GM18907 (cell line): ENCODE measurements at regions not wholly inside any gene's neighbourhood (a gene's known extent, or its start where the extent isn't known, plus 50 kb on each side); places are given as distances from the start of the nearest gene placed in this dataset.
"Not testable (repeated sequence)": the region's sequence is repeated elsewhere in the genome, so short reads cannot be mapped to it uniquely, and the experiment has no call there.

Experiments
- ATAC-seq: cut with Tn5 transposase; IDR thresholded peaks from one replicate; pipeline ENCODE4 v1.9.1; 2021; ENCODE audit warnings: mild to moderate bottlenecking, moderate library complexity; ENCODE audit not compliant: unreplicated experiment

DNA sequence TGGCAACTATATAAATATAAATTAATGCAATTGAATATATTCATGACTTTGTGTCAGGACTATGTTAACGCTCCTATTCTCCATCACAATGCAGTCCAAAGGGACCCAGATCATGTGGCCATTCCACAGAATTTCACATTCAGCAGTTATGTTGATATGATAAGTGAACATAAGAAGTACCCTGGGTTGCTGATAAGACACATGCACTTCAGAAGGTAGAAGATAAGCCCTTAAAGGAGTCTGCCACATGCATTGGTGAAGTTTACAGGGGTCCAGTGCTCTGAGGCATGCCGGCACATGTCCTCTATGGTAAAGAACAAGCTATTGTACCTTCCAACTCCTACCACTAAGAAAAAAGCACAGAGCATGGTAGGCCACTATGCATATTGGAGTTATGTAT lies 76.4 kb downstream of the PHAX start:
- ATAC-seq: no peak

DNA sequence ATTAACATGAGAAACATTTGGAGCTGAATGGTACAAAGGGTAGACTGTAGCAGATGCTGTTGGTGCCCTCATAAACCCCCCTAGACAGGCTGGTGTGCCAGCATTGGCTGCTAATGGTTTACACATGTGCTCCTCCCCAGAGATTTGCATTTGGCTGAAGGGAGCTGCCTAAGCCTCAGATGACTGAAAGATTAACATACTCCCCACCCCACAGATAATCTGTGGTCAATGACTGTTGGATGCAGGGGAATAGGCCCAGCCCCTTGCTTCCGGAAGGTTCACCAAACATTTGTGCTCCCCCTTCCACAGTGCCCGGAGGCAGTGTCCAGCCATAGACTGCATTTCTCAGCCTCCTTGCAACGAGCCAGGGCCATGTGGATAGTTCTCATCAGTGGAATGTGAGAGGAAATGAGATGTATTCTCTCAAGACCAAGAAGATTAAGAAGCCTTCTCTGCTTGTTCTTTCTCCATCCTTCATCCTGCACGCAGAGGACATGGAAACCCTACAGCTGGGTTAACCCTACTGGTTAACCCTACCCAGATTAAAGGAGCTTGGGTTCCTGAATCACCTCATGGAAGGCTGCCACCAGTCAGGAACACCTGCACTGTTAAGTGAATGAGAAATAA lies 79.6 kb downstream of the PHAX start:
- peak; percentile 64 for ATAC-seq

DNA sequence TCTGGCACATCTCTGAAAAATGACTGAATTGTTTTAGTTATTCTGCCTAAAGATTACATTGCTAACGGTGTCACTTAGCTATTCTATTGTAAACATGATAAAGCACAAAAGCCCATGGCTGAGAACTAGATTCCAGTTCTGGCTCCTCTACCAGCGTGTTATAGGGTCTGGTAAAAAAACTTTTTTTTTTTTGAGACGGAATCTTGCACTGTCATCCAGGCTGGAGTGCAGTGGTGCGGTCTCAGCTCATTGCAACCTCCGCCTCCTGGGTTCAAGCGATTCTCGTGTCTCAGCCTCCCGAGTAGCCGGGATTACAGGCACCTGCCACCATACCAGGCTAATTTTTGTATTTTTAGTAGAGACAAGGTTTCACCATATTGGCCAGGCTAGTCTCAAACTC lies 80.6 kb downstream of the PHAX start:
- ATAC-seq: not testable (repeated sequence)

DNA sequence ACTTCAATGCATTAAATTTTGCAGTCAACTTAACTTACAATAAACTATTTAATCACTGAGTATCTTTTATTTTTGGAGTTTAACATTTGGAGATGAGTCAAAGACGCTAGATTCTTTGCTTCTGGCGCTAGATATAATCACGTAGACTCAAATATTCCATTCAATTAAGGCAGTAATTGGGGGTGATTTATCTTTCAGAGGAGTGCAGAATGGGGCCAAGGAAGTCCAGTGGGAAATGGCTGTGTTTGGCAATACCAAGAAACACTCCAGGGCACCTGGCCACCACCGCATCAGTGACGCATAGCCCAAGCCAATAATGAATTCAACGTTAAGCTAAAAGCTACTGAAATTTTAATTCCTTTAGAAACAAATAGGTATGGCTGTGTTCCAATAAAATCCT lies 81.2 kb downstream of the PHAX start:
- no peak for ATAC-seq

DNA sequence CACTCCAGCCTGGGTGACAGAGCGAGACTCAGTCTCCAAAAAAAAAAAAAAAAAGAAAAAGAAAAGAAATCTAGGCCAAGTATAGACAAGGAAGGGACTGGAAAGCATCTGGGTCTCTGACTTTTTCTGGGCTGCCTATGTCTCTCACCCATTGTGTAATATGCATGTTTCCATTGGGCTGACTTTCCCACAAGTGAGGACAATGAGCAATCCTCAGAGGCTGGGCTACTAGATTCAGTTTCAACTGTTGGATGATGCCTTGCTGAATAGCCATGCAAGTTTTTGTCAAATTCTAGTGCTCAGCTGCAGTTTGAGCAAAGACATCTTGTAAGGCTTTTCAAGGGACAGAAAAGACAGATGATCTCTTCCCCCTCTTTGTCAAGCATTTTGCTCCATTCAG lies 82.1 kb downstream of the PHAX start:
- ATAC-seq: no peak

DNA sequence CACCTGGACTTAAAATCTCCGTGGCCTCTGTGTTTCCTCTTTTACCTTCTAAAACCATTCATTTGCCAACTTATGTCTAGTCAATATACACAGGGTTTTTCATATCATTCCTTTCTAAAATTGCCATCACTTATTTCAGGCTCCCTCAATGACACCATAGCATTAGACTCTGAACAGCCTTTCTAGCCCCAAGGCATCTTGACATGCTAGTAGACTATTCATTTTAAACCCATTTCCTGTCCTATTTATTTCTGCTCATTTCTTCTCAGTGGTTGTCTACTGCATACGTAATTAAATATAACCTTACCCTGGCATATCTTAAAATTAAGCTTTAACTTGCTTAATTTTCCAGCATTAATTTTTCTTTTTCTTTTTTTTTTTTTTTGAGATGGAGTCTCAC lies 83.2 kb downstream of the PHAX start:
- ATAC-seq: no peak

DNA sequence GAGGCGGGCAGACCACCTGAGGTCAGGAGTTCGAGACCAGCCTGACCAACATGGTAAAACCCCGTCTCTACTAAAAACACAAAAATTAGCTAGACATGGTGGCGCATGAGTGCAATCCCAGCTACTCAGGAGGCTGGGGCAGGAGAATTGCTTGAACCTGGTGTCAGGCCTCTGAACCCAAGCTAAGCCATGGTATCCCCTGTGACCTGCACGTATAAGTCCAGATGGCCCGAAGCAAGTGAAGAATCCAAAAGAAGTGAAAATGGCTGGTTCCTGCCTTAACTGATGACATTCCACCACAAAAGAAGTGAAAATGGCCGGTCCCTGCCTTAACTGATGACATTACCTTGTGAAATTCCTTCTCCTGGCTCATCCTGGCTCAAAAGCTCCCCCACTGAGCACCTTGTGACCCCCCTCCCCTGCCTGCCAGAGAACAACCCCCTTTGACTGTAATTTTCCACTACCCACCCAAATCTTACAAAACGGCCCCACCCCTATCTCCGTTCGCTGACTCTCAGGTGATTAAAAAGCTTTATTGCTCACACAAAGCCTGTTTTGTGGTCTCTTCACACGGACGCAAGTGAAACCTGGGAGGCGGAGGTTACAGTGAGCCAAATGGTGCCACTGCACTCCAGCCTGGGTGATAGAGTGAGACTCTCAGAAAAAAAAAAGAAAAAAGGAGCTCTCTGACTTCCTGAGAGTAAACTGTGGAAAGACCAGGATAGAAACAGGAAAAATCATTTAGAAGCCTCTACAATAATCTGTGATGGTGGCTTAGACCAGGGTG lies 84.1 kb downstream of the PHAX start:
- peak; percentile 31 for ATAC-seq

DNA sequence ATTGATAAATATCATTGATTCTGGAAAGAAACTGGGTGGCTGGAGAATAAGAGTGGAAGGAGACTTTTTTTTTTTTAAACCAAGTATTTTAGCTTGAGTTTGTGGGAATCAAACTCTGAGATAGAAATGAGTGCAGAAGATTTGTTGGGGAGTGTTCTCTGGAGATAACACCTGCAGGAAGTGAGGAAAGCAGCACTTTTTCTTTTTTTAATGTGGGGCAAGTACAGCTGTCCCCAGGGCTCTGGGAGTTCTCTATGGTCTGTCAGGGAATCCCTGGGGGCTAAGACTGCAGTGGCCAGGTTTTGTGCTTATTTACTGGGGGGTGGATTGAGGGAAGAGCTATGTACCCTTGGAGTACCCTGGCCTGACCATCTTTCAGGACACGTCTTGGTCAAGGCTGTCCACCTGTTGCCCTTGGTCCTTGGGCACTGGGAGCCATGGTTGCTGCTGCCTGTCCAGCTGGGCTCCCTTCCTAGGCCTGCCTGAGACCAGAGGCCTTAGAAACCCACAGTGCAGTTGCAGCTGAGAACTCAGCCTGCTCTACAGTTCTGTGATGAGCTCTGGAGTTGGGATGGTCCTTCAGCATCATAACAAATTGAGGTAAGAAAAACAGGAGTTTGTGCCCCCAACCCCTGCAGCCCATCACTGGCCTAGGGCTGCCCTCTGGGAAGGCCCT lies 85.8 kb downstream of the PHAX start:
- ATAC-seq: peak; percentile 84

DNA sequence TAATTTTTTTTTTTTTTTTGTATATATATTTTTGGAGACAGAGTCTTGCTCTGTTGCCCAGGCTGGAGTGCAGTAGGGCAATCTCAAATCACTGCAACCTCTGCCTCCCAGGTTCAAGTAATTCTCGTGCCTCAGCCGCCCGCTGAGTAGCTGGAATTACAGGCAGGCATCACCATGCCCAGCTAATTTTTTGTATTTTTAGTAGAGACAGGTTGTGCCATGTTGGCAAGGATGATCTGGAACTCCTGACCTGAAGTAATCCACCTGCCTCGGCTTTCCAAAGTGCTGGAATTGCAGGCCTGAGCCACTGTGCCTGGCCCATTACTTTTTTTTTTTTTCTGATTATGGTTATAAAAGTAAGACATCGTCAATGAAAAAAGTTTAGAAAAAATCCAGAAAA lies 84.0 kb upstream of the LMNB1 start:
- ATAC-seq: no peak

DNA sequence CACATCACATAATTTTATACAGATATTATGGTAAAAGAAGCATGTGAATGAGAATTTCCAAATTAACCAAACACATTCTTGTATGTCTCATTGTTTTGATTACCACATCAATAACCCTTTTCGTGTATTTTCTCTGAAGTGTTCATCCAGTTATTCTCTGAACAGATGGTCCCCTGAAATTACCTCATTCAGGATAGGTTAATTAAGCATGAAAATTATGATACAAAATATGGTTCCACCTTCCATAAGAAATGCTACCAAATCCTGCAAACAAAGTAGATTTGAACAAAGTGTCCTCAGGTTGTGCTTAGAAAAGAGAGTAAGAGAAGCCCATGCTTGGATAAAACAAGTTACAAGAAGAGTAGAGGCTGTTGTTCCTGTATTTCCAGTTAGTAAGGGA lies 83.1 kb upstream of the LMNB1 start:
- ATAC-seq: no peak

DNA sequence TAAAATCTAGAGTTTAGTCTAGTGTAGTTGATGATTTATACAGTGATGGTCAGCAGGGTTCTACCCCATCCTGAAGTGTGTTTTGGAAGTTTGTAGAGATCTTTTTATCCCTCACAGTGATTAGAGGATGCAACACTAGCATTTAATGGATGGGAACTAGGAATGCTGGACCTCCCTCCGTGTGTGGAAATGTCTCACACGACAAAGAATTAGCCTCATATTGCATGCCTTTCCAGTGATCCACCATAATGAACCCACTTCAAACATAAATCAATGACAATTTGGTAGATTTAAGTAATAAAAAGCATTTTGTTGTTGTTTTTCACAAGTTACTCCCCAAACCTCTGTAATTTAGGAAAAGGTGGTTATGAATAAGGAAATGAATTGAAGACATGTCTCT lies 82.5 kb upstream of the LMNB1 start:
- ATAC-seq: no peak

DNA sequence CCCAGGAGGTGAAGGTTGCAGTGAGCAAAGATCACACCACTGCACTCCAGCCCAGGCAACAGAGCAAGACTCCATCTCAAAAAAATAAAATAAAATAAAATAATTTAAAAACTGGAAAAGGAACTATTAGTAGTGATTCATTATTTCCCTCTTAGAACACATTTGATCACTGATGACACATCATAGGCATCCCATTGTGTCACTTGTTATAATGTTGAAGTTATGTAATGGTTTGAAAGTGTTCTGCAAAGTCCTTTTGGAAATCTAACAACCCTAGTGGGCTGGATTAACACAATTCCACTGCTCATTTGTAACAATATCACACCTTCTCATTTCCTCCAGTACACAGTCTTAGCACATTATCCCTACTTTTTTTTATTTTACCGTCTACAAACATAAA lies 81.8 kb upstream of the LMNB1 start:
- no peak for ATAC-seq

DNA sequence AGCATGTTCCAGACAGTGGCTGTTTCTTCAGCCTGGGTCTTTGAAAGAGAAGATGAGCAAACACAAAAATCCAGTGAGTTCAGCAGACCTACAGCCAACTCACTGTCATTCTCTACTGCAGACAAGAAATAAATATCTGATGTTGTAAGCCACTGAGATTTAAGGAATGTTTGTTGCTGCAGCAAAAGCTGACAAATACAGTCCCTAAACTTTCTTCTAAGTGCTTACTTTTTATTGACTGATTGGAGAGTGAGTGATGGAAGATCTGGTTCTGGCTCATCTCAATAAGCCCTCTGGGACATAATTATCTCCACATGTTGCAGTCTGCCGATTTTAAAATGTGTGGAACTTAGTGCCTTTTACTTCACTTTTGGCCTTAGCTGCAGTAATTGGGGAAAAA lies 69.9 kb upstream of the LMNB1 start:
- ATAC-seq: no peak

DNA sequence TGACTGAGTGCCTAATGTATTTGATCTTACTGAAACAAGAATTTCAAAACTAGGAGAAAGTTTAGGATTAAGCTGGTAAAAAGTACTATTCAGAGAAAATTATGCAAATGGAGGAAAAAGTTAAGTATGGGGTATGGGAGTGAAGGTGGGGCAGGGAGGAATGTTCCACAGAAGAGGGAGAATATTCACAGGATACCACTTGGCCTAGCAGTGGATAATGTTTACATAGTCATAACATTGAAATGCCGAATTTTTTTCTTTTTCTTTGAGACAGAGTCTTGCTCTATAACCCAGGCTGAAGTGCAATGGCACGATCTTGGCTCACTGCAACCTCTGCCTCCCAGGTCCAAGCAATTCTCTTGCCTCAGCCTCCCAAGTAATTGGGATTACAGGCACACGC lies 61.2 kb upstream of the LMNB1 start:
- no peak for ATAC-seq

DNA sequence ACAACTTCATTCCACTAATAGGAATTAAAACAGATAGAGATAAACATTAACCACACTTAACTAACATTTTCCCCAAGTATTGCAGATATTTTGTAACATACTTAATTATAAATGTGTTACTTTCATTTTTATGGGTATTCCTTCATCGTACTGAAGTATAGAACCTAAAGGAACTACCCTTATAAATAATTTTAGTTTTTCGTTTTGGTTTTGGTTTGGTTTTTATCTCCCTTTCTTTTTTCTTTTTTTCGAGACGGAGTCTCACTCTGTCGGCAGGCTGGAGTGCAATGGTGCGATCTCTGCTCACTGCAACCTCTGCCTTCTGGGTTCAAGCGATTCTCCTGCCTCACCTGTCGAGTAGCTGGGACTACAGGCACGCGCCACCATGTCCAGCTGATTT lies 60.1 kb upstream of the LMNB1 start:
- no peak for ATAC-seq

DNA sequence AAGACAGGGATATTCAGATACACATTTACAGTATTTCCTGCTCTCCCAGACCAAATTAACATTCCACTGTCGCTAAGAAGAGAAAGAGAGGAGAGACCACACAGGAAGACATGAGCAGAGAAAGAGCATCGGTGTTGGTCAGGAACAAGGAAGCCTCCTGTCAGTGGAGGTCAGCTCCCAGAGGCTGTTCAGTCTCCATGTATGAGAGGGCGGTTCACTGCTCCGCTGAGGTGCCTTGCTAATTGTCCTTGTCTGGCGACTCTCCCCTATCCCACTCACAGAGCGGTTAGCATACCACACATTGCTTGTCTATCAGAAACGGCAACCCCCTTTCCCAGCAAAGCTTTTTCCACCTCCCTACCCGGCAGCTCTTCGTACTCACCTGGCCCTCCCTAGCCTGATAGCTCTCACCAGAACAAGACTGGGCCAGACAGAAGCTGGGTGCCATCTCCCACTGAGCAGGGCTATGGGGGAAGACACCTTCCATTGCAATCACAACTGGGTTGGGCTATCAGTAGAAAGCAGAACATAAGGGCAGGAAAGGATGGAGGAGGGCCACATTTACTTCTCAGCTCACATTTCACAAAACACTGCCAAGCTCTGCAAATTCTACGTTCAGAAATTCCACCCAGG lies 58.6 kb upstream of the LMNB1 start:
- ATAC-seq: no peak

DNA sequence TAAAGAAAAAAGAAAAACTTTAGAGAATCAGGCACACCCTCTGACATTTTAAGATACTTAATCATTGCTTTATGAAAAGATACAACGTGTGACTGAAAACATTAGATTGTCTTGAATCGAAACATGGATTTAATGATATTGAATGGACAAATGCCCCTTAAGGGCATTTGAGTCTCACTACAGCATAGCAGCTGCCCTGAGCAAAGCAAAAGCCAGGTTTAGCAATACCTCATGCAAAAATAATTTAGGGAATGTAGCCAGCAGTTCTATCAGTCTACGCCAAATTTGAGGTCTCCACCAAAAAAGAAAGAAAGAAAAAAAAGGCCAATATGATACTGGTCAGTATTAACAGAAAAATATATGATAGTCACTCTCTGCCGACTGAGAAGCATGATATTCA lies 56.6 kb upstream of the LMNB1 start:
- no peak for ATAC-seq

DNA sequence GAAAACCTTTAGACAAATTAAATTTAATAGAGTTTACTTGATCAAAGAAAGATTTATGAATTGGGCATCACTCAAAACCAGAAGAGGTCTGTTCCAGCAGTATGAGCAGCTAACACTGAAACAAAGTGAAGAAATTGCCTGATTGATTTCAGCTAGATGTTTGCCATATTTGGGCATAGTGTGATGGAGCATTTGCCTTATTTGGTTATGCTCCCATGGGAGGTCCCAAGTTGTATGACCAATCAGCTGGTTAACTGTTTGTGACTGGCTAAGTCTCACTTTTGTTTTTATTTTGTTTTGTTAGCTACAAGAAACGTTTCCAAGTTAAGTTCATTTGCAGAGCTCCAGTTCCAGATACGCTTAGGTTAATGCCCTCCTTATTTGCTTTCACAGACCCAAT lies 53.3 kb upstream of the LMNB1 start:
- ATAC-seq: no peak
